Neutrophil (primary cell): ENCODE measurements at regions not wholly inside any gene's neighbourhood (a gene's known extent, or its start where the extent isn't known, plus 50 kb on each side); places are given as distances from the start of the nearest gene placed in this dataset.

Experiments
- H3K27ac ChIP-seq: fragments of 200-600 bp; sonication (generic); 2 replicates; pipeline ENCODE4 v1.5.1; 2016; ENCODE audit warnings: mild to moderate bottlenecking, moderate library complexity
- H3K27me3 ChIP-seq: fragments of 200-600 bp; sonication (generic); 2 replicates; pipeline ENCODE4 v1.6.0; 2016; ENCODE audit warnings: mild to moderate bottlenecking
- H3K36me3 ChIP-seq: fragments of 200-600 bp; sonication (generic); 2 replicates; pipeline ENCODE4 v1.5.1; 2017
- H3K4me1 ChIP-seq, 2 experiments: fragments of 200-600 bp in 1 of 2; sonication (generic) in 1 of 2; 1 replicate in 1 of 2; 2 replicates in 1 of 2; pipeline versions ENCODE4 v1.5.1 to v1.6.1; 2013 to 2016; ENCODE audit warnings: low read depth in 1 of 2, low read length in 1 of 2, mild to moderate bottlenecking in 1 of 2, moderate library complexity in 1 of 2; ENCODE audit not compliant: control insufficient read depth in 1 of 2, insufficient read depth in 1 of 2
- H3K4me3 ChIP-seq, 2 experiments: fragments of 200-600 bp in 1 of 2; sonication (generic) in 1 of 2; 1 replicate in 1 of 2; 2 replicates in 1 of 2; pipeline ENCODE4 v1.5.1; 2013 to 2016; ENCODE audit warnings: low read depth in 1 of 2, low read length in 1 of 2, mild to moderate bottlenecking in 1 of 2, moderate library complexity in 1 of 2
- H3K9me3 ChIP-seq: fragments of 200-600 bp; sonication (generic); 2 replicates; pipeline ENCODE4 v1.5.1; 2016
- CTCF ChIP-seq: fragments of 200-600 bp; sonication (generic); IDR thresholded peaks from 2 replicates; pipeline ENCODE4 v1.5.1; 2016; ENCODE audit warnings: antibody characterized with exemption

- no peaks in the 10 kb centered on the region for H3K27me3 ChIP-seq
- H3K4me1 ChIP-seq, result no peaks in the 10 kb centered on the region
- no peak for TF ChIP-seq CTCF
- H3K27ac ChIP-seq, result no peak overlapping the region
- H3K9me3 ChIP-seq, result no peaks in the 10 kb centered on the region
- H3K4me3 ChIP-seq, result no peak overlapping the region
- H3K36me3 ChIP-seq, result no peaks in the 10 kb centered on the region
Measured at GRCh38 chr5:58265246-58265930, 194.5 kb downstream of the PLK2 start.

GRCh38 chr5:58264276-58264675 lies 195.6 kb downstream of the PLK2 start:
- Histone ChIP-seq H3K27me3 (no peaks in the 10 kb centered on the region), H3K27ac (no peak overlapping the region), H3K9me3 (no peaks in the 10 kb centered on the region), H3K4me3 (no peak overlapping the region), H3K4me1 (no peaks in the 10 kb centered on the region), H3K36me3 (no peaks in the 10 kb centered on the region)
- no peak for TF ChIP-seq CTCF

GRCh38 chr5:58263296-58263695 lies 196.6 kb downstream of the PLK2 start:
- Histone ChIP-seq H3K27me3 (no peaks in the 10 kb centered on the region), H3K4me1 (no peaks in the 10 kb centered on the region), H3K36me3 (no peaks in the 10 kb centered on the region), H3K4me3 (no peak overlapping the region), H3K9me3 (no peaks in the 10 kb centered on the region), H3K27ac (no peak overlapping the region)
- TF ChIP-seq CTCF, result no peak

GRCh38 chr5:58262226-58262625 lies 197.7 kb downstream of the PLK2 start:
- no peaks in the 10 kb centered on the region for H3K36me3 ChIP-seq
- no peaks in the 10 kb centered on the region for H3K9me3 ChIP-seq
- H3K27me3 ChIP-seq, result no peaks in the 10 kb centered on the region
- no peak for TF ChIP-seq CTCF
- no peak overlapping the region for H3K4me3 ChIP-seq
- no peak overlapping the region for H3K27ac ChIP-seq
- no peaks in the 10 kb centered on the region for H3K4me1 ChIP-seq

GRCh38 chr5:58261605-58262004 lies 198.3 kb downstream of the PLK2 start:
- TF ChIP-seq CTCF, result no peak
- no peak overlapping the region for H3K27ac ChIP-seq

More at GRCh38 chr5:58261605-58262004, 198.3 kb downstream of the PLK2 start:
- Histone ChIP-seq H3K36me3 (no peaks in the 10 kb centered on the region), H3K9me3 (no peaks in the 10 kb centered on the region), H3K4me1 (no peaks in the 10 kb centered on the region), H3K4me3 (no peak overlapping the region), H3K27me3 (no peaks in the 10 kb centered on the region)
